Inflammatory macrophage (primary cell): ENCODE measurements at regions not wholly inside any gene's neighbourhood (a gene's known extent, or its start where the extent isn't known, plus 50 kb on each side); places are given as distances from the start of the nearest gene placed in this dataset.
"Not testable (repeated sequence)": the region's sequence is repeated elsewhere in the genome, so short reads cannot be mapped to it uniquely, and the experiment has no call there.

ENCODE experiments used
- DNase-seq, 2 donors: peaks; one replicate each; pipeline ENCODE4 v3.0.0-alpha.2; 2020 to 2022

DNA sequence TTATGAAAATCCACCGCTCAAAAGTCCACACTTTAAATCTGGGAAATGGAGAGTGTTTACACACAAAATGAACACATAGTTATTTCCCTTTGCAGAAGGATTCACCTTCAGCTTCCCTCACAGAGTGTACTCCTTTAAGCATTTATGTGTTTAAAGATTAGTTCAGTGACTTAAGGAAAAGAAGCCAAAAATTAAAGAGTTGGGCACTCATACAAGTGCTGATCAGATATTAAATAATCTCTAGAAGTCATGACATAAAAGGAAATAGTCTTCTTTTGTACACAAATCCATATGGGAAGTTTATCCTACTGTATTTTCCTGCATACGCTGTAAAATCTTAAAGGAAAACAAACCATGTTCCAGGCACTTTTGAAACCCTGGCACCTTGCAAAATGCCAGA is 174.2 kb downstream of the LNPK start:
- no peak for DNase-seq

DNA sequence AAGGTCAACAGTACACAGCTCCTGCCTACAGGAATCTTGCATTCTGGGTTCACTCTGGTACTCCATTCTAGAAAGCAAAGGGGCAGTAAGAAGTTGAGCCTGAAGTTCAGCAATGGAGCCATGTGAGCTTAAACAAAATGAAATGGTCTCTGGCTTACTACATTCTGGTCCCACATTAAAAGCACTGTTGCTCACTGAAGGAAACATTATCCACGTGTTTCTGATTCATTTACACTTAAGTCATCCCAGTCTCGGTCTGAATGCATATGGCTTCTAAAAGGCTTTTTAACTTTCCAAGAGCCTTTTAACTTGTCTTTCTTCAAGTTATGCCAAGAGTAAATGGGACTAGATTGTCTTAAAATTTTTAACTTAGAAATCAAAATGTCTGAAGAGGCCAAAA is 177.8 kb downstream of the LNPK start:
- no peak for DNase-seq

DNA sequence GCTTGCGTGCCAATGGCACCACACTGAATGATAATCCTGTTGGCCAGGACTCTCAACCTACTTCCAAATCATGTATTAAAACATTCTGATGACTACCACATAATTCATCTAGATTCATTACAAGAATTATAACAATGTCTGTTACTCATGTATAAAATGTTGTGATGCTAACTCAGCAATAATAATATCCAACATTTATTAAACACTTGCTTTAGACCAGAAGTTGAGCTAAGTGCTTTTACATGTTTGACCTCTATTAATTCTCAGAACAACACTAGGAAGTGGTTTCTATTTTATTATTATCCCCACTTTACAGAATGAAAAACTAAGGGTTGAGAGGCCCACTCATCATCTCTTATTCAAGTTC is 178.4 kb downstream of the LNPK start:
- no peak for DNase-seq

DNA sequence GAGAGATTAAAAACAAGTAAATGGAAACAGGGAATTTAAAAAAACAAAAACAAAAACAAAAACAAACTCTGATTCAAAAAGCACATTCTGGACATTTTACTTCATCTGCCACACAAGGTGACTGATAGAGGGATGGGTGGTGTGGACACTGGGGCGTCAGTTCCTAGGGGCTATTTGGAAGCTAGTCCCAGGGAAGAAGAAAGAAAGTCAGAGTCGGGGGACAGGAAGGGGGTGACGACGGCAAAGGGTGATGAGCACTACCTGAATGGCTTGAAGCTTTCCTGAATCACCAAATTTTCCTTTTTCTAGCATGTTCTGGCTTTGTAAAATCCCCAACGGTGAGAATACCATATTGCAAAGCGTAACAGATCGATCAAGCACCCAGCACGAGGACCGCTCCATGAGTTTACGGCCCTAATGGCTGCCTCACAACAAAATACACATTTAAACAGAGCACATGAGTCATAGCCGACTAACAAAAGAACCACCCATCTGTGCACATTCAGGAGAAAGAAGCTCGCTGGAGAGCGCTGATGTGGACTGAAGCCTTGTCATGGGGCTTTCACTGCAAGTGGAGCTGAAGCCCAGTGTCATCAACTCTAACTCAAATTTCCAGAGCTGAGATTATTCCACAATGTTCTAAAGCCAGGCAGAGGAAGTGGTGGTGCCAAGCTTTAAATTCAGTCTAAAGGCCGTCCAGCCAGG is 178.9 kb downstream of the LNPK start:
- no peak for DNase-seq

DNA sequence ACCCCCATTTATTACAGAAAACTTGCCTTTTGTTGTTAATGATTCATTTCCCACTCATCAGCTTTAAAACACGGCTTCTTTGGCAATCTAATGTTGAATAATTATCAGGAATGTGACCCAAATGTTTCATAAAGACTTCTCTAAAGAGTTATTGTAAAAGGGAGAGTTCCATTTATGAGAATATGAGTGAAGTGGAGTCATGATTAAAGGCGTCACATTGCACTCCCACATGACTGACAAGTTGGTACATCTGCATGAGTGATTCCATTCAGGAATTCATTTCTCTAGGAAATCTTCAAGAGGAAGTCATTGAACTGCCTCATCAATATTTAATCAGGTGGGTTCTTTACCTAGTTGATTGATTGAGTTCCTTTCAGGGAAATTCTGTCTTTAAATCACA is 184.8 kb downstream of the LNPK start:
- no peak for DNase-seq

DNA sequence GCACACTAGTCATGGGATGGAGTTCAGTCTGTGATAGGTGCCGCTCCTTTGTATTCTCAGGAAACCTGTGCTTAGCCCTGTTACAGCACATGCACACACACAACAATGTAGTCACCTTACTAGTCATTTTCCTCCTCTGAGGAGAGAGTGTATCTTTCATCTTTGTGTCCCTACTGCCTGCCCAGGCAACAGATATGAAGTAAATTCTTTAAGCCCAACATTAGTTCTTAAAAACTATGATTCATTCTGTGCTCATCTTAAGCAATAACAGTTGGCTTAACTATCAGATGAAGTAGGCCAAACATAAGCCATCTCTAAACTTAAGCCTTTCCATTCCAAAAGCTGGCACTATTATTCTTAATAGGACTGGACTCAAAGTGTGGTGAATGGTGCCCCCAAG is 186.5 kb downstream of the LNPK start:
- DNase-seq, result no peak

DNA sequence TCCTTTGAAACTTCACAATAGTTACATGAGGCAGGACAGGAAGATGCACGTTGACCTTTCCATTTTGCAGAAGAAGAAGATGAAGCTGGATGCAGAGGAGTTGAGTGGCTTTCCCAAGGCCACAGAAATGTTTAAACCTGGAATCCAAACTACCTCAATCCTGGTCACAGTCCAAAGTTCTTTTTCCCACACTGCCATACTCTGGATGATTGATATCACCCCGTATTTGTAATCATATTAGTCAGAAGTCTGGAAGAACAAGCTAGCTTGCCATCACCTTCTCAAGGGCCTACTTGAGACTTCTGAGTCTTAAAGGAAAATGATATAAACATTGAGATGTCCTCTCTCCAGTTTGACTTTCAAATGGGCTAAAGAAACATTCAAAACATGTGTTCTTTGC is 190.1 kb downstream of the LNPK start:
- DNase-seq, result no peak

DNA sequence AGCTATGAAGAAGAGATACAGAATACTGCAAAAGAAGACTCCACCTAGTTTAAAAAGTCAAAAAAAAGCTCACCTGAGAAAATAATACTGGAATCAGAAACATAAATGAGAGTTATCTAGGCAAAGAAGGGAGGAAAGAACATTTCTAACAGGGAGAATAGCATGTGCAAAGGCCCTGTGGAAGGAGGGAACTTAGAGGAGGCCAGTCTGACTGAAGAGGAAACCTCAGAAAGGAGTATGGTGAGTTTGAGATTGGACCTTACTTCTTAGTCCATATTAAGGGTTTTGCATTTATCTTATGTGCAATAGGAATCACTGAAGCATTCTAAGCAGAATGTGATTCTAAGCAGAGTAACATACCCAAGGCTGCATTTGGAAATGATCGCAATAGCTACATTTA is 193.2 kb downstream of the LNPK start:
- no peak for DNase-seq

DNA sequence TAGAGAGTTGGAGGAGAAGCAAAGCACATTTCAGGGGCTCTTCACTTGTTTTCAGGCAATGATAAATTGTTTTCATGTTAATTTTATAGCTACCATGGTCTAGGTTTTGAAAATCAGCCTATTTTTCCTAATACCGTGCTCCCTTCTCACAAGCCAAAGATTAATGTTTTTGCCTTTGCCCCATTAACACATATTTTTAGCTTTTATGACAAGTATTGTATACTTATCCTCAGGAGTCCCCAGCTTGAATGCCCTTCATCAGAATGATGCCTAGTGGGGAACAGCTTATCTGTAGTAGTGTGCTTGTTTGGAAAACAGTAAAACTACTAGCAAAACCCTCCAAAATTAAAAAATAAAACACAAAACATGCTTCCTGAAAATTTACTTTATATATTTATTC is 194.0 kb downstream of the LNPK start:
- no peak for DNase-seq

DNA sequence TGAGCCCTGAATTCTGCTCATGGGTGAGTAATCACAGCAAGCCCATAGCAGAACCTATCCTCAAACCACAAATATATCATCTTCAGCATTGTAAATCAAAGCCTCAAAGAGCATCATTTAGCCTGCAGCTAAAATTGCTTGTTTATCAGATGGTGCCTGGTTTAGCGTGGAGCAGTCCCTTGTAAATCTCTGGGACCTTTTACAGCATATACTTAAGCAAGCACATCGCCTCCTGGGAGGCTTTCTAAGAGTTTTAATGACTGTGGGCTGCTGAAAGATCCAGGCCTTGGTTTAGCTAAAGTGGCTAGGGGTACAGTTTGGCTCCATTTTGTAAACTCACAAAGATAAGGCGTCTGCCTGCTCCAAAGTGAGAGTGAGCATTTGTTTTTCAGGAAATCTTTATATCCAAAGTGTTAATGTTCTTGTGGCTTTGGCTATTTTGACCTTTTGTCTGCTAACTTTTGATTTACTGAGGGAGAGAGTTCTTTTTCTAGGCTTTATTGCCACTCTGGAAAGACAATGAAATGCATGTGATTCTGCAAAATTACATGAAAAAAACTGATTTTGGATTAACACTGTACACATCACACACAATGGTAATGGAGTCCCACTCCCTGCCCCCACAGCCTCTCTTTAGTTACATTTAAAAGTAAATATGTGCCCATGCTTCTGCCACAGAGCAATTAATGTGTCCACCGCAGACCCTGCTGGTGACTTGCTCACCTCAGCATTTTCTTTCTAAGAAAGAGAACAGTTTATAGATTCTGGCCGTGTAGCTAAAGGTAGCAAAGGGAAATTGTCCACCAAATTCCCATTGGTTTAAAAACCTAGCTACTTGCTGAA is 194.8 kb downstream of the LNPK start:
- DNase-seq, result no peak

DNA sequence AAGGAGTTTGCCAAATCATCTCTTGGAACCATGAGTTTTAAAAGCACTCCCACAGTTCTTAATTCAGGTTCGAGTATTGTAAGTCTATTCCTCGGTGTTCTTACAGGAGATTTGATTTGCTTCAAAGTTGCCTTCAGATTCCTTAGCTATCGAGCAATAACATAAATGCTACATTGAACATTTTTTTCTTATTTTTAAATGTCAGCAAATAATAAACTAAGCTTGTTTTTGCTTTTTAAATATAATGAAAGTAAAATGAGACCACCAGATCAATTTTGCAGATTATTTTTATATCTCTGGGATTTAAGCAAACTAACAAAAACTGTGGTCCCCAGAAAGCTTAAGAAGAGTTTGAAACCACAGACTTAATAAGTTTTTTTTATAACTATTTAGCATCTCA is 195.5 kb downstream of the LNPK start:
- DNase-seq, result no peak

DNA sequence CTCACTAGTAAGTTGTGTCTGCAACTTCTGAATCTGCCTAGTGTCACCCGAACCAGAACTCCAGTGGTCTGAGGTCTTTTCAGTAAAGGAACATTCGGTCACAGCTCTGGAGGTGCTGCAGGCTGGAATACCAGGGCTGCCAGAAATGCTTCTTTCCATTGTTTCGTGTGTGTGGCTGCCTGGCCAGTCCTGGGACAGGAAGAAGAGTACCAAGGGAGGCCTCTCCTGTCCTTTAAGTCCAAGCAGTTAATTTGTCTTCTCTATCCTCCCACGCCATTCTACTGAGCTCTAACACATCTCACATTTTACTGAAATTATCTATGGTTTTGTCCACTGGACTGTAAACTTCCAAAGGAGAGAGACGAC is 196.0 kb downstream of the LNPK start:
- no peak for DNase-seq

DNA sequence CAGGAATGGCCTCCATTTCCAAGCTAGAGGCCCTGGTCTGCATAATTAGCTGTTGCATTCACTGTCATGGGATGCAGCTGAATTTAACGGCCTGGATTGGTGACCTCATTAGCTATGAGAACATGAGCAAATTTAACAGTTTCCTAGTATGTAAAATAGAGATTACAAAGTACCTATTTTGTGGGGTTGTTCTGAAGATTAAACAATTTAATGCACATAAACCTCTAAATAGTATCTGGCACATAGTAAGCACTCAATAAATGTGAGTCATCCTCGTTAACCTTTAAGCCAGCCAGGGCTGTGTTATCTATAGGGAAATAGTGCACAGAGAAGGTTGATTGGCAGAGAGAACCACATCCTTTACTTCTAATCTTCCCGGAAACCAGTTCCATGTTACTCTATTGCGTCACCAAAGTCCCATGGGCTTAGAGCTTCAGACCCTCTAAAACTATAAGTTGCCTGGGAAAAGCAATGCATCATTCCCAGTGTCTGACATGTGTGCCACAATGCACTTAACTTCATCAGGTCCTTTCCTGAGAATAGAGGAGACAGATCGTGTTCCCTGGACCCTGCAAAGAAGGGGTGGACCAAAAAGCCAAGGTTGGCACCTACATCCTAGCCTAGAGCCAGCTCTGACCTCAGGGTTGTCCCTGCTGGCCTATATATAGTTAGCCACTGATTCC is 196.5 kb downstream of the LNPK start:
- DNase-seq, result no peak

DNA sequence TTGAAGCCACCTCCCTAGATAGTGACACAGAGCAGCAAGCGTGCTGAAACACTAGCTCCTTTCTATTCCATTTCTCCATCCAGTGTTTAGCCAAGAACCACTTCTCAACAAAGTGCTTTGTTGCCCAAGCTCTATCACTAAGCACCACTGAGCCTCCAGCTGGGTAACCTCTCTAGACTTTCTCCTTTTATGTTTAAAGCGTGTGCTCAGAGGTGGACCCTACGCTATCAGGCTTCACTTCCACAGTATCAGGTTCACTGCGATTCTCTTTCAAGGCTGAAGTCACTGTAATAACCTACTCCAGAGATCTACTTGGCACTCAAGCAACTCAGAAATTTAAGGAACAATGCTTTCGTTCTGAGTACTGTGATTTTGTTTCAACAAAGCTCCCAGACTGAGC is 197.9 kb downstream of the LNPK start:
- DNase-seq, result no peak

DNA sequence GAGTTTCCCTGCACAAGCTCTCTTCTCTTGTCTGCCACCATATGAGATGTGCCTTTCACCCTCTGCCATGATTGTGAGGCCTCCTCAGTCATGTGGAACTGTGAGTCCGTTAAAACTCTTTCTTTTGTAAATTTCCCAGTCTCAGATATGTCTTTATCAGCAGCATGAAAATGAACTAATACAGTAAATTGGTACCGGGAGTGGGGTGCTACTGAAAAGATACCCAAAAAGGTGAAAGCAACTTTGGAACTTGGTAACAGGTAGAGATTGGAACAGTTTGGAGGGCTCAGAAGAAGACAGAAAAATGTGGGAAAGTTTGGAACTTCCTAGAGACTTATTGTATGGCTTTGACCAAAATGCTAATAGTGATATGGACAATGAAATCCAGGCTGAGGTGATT is 205.6 kb downstream of the LNPK start:
- not testable (repeated sequence) for DNase-seq

DNA sequence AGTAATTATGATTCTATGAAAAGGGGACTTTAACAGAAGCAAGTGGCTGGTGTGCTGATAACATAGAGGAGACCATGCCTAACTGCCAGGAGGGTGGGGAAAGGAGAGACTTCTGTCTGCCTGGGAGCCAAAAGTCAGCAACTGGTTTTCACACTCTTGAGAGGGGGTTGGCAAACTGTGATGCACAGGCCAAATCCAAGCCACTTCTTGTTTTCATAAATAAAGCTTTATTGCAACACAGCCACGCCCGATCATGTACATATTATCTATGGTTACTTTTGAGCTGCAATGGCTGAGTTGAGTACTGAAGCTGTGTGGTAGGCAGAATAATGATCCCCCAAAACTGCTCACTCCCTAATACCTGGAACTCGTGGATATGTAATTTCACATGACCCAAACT is 208.4 kb downstream of the LNPK start:
- no peak for DNase-seq

DNA sequence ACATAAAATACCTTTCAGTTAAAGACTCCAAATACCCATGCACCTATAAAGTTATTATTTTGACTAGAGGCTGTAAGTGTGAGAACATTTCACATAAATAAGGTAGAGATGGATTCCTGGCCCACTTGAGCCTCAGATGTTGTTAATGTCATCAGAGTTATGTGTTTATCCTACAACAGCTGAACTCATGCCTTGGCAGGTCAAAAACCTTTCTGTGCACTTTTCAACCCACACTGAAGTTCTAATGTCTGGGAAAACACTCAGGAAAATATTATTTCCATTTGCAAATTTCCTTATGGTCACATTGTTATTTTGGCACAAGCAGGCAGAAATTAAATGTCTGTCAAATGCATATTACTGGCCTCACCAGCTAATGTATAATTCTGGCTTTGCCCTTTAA is 209.2 kb downstream of the LNPK start:
- no peak for DNase-seq

DNA sequence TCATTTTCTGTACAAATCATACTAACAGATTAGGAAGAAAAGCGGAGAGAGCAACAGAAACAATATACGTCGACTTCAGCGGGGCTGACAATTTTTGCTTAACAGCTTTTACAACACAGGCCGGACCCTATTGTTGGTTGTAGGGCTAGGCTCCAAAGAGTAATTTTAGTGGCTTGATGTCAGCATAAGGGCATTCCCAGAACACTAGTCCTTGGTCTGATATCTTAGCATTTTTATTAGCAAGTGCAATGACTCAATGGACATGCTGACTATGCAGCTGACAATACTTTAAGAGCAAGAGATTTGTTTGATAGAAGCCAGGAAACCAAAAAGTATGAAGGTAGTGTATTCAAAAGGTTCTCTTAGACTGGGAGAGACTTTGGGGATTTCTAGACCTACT is 209.9 kb downstream of the LNPK start:
- DNase-seq, result no peak

DNA sequence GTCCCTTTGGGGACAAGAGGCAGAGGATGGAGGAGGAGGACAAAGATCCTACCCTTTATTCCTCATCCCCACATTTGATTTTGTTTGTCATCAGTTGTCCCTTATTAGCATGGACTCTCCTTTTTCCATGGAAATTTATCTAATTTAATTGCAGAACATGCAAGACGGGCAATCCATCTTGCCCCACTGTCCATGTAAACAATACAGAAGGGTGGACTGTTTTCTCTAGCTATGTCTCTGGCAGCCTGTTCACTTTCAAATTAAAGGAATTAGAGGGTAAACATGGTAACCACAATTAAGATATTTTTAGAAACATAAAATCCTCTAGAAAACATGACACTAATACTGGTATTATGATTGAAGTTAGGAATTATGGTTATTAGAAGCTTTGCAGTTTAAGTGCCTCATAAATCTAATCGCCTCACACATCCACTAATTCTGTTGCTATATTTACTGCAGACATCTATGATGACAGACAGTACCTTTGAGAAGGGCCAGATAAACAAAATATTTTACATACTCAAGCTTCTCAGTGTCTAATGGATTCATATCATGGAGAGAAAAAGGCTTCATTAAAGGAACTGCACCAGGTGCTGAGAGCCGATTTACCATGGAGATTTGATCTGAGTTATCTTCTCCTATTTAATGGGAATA is 215.5 kb downstream of the LNPK start:
- no peak for DNase-seq

DNA sequence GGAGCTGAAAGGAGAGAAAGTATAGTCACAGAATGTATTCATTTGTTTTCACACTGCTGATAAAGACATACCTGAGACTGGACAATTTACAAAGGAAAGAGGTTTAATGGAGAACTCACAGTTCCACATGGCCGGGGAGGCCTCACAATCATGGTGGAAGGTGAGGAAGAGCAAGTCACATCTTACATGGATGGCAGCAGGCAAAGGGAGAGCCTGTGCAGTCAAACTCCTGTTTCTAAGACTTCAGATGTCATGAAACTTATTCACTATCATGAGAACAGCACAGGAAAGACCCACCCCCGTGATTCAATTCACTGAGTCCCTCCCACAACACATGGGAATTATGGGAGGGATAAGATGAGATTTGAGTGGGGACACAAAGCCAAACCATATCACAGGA is 224.7 kb downstream of the LNPK start:
- DNase-seq, result not testable (repeated sequence)

DNA sequence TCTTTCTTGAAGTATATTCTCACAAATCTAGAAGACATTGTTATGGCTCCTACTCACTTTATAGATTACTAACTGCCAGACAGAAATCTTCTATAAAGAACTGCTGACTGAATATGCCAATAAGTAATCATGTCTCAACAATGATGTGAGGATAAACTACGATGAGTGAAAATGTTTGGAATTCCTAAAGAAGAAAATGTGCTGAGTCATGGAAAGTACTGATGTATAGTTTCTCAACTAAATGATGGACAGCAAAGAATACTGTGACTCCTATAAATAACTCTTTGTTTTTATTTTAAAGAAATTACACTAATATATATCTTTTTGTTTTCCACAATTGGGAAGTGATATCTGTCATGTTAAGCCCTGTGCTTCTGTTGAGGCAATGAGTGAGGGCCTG is 232.9 kb downstream of the LNPK start:
- no peak for DNase-seq

DNA sequence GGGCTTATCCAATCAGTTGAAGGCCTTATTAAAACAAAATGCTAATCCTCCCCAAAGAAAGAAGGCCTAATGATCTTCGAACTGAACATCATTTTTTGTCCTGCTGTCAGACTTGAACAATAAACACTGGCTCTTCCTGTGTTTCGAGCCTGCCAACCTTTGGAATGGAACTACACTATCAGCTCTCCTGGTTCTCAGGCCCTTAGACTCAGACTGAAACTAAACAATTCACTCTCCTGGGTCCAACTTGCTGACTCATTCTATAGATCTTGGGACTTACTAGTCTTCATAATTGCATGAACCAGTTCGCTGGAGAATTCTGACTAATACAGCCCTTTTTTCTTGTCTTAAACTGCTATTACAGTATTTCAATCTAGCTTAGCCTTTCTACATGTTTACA is 235.2 kb downstream of the LNPK start:
- no peak for DNase-seq

DNA sequence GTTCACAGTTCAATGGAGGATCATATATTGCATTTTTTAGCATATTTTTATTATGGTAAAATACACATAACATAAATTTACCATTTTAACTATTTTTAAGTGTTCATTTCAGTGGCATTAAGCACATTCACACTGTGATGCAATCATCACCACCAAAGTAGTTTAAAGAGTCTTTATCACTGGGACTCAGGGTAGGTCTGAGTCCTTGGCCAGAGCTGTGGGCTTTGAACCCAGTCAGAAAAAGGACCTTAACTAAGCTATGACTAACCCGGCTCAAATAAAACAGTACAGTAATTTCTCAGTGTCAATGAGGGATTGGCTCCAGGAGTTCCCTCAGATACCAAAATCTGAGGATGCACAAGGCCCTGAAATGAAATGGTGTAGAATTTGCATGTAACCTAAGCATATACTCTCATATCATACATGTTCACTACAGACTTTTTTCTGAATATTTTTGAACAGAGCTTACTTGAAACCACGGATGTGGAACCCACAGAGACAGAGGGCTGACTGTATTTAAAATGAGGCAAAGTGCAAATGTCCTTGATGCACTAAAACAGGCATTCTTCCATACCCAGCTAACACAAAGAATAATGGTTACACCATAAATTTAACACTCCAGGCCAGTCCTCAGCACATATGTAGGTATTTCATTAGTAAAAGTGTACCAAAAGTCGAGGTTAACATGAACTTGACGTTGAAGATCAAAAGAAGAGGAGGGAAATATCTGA is 246.2 kb downstream of the LNPK start:
- DNase-seq, result no peak
